GM12892 (cell line): ENCODE measurements at regions not wholly inside any gene's neighbourhood (a gene's known extent, or its start where the extent isn't known, plus 50 kb on each side); places are given as distances from the start of the nearest gene placed in this dataset.

Source experiments
- POLR2A ChIP-seq: IDR thresholded peaks from 2 replicates; pipeline ENCODE4 v1.6.1; 2011; ENCODE audit warnings: low read depth, low read length, control low read depth
- POLR2AphosphoS5 ChIP-seq: IDR thresholded peaks from 2 replicates; pipeline ENCODE4 v1.6.1; 2011; ENCODE audit warnings: low read depth, low read length, control low read depth
- TAF1 ChIP-seq: IDR thresholded peaks from 2 replicates; pipeline ENCODE4 v1.6.1; 2011; ENCODE audit warnings: low read depth, mild to moderate bottlenecking, control low read depth, low read length, borderline replicate concordance

DNA sequence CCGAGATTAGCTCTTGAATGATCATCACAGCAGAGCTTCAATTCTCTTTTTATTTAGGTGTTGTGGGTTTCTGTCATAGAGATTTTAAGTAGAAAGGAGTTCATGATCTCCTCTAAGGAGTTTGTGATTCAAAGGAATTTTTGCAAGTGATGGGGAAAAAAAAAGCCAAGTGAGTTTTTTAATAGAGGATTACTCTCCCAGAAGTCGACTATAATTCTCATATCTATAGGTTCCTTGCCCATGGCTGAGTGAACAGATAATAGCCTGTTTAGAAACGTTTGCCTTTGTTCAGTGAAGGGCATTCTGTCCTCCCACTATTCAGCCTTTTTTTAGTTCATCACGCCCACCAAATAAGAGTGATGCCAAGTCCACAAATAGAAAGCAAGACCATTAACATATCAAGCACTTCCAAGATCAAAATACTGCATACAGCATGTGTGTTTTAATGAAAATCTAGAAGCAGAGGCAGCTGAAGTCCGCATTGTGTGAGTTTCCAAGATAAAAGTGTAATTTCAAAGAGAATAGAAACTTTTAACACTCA is 398.4 kb upstream of the CNTN3 start:
- TF ChIP-seq POLR2A, result no peak
- no peak for TF ChIP-seq TAF1
- TF ChIP-seq POLR2AphosphoS5, result no peak
